ENCODE measurements at regions not wholly inside any gene's neighbourhood (a gene's known extent, or its start where the extent isn't known, plus 50 kb on each side); places are given as distances from the start of the nearest gene placed in this dataset.
"Not testable (repeated sequence)": the region's sequence is repeated elsewhere in the genome, so short reads cannot be mapped to it uniquely, and the experiment has no call there.

- no peak overlapping the region for H3K4me3 Mint-ChIP-seq
- ATAC-seq (replicated peaks in 1 of 2) (no peak), DNase-seq (no peak)
- H3K27me3 Mint-ChIP-seq (ENCODE audit: low read depth) = peaks cover 6% of the 10 kb centered on the region
- H3K36me3 Mint-ChIP-seq (ENCODE audit: insufficient read depth in 2 of 2) = peaks cover 0 to 1% of the 10 kb centered on the region in 2 donors
- peaks cover 0 to 4% of the 10 kb centered on the region in 2 donors for H3K9me3 Mint-ChIP-seq
- H3K4me1 Mint-ChIP-seq (ENCODE audit: low read depth) = peaks cover 11% of the 10 kb centered on the region
- no peak overlapping the region for H3K27ac Mint-ChIP-seq
These were observed 97.6 kb upstream of the C1GALT1C1 start for GRCh38 chrX:120727452-120727851.

GRCh38 chrX:120726294-120726693, 96.4 kb upstream of the C1GALT1C1 start:
- DNase-seq (no peak), ATAC-seq (replicated peaks in 1 of 2) (no peak)
- peaks cover 0 to 1% of the 10 kb centered on the region in 2 donors for H3K36me3 Mint-ChIP-seq (ENCODE audit: insufficient read depth in 2 of 2)

GRCh38 chrX:120725874-120726273, 96.0 kb upstream of the C1GALT1C1 start:
- H3K9me3 Mint-ChIP-seq = peaks cover 1 to 2% of the 10 kb centered on the region in 2 donors
- ATAC-seq (replicated peaks in 1 of 2) (no peak), DNase-seq (no peak)
- H3K27ac Mint-ChIP-seq = no peak overlapping the region
- H3K4me1 Mint-ChIP-seq (ENCODE audit: low read depth) = peaks cover 11% of the 10 kb centered on the region
- no peaks in the 10 kb centered on the region for H3K27me3 Mint-ChIP-seq (ENCODE audit: low read depth)
- peaks cover 0 to 1% of the 10 kb centered on the region in 2 donors for H3K36me3 Mint-ChIP-seq (ENCODE audit: insufficient read depth in 2 of 2)
- H3K4me3 Mint-ChIP-seq = no peak overlapping the region

More at GRCh38 chrX:120726294-120726693, 96.4 kb upstream of the C1GALT1C1 start:
- Mint-ChIP-seq H3K4me3 (no peak overlapping the region), H3K4me1 (ENCODE audit: low read depth) (peaks cover 11% of the 10 kb centered on the region), H3K9me3 (peaks cover 1 to 2% of the 10 kb centered on the region in 2 donors), H3K27me3 (ENCODE audit: low read depth) (no peaks in the 10 kb centered on the region), H3K27ac (no peak overlapping the region)

GRCh38 chrX:120719622-120720021, 89.8 kb upstream of the C1GALT1C1 start:
- no peak for DNase-seq
- H3K27ac Mint-ChIP-seq = no peak overlapping the region
- H3K36me3 Mint-ChIP-seq (ENCODE audit: insufficient read depth in 2 of 2) = no peaks in the 10 kb centered on the region
- peaks cover 4% of the 10 kb centered on the region for H3K4me1 Mint-ChIP-seq (ENCODE audit: low read depth)
- H3K4me3 Mint-ChIP-seq = no peak overlapping the region
- no peak for ATAC-seq (replicated peaks in 1 of 2)
- no peaks in the 10 kb centered on the region for H3K27me3 Mint-ChIP-seq (ENCODE audit: low read depth)
- peaks cover 0 to 1% of the 10 kb centered on the region in 2 donors for H3K9me3 Mint-ChIP-seq

GRCh38 chrX:120718969-120719368, 89.1 kb upstream of the C1GALT1C1 start:
- peaks cover 0 to 1% of the 10 kb centered on the region in 2 donors for H3K9me3 Mint-ChIP-seq
- no peak for DNase-seq
- peaks cover 4% of the 10 kb centered on the region for H3K4me1 Mint-ChIP-seq (ENCODE audit: low read depth)
- no peaks in the 10 kb centered on the region for H3K36me3 Mint-ChIP-seq (ENCODE audit: insufficient read depth in 2 of 2)
- no peak overlapping the region for H3K27ac Mint-ChIP-seq
- no peak overlapping the region for H3K4me3 Mint-ChIP-seq
- H3K27me3 Mint-ChIP-seq (ENCODE audit: low read depth) = no peaks in the 10 kb centered on the region
- peak; percentile 83 to 86 for ATAC-seq (replicated peaks in 1 of 2)

- peaks cover 18 to 25% of the 10 kb centered on the region in 2 donors for H3K36me3 Mint-ChIP-seq (ENCODE audit: insufficient read depth in 2 of 2)
- H3K4me1 Mint-ChIP-seq (ENCODE audit: low read depth); DNase-seq; H3K4me3 Mint-ChIP-seq; ATAC-seq (replicated peaks in 1 of 2); H3K27ac Mint-ChIP-seq: not testable (repeated sequence)
- peaks cover 10 to 11% of the 10 kb centered on the region in 2 donors for H3K9me3 Mint-ChIP-seq
- peaks cover 34% of the 10 kb centered on the region for H3K27me3 Mint-ChIP-seq (ENCODE audit: low read depth)
These were observed 72.5 kb upstream of the C1GALT1C1 start for GRCh38 chrX:120702337-120702736.

GRCh38 chrX:120697053-120697452, 67.2 kb upstream of the C1GALT1C1 start:
- H3K9me3 Mint-ChIP-seq = peaks cover 10 to 13% of the 10 kb centered on the region in 2 donors
- ATAC-seq (replicated peaks in 1 of 2) (peak; percentile 93 to 95), DNase-seq (peak; percentile 48 to 56)
- H3K36me3 Mint-ChIP-seq (ENCODE audit: insufficient read depth in 2 of 2) = peaks cover 21 to 26% of the 10 kb centered on the region in 2 donors
- peak overlapping the region; percentile 40 to 80 for H3K4me3 Mint-ChIP-seq
- peaks cover 23% of the 10 kb centered on the region for H3K27me3 Mint-ChIP-seq (ENCODE audit: low read depth)
- peaks cover 24% of the 10 kb centered on the region for H3K4me1 Mint-ChIP-seq (ENCODE audit: low read depth)
- peak overlapping the region; percentile 91 for H3K27ac Mint-ChIP-seq

GRCh38 chrX:120692319-120692718, 62.5 kb upstream of the C1GALT1C1 start:
- peaks cover 21% of the 10 kb centered on the region for H3K4me1 Mint-ChIP-seq (ENCODE audit: low read depth)

GRCh38 chrX:120690941-120691340, 61.1 kb upstream of the C1GALT1C1 start:
- ATAC-seq (replicated peaks in 1 of 2) (no peak), DNase-seq (no peak)
- Mint-ChIP-seq H3K36me3 (ENCODE audit: insufficient read depth in 2 of 2) (no peaks in the 10 kb centered on the region), H3K4me3 (no peak overlapping the region), H3K27ac (no peak overlapping the region), H3K4me1 (ENCODE audit: low read depth) (peaks cover 15% of the 10 kb centered on the region), H3K9me3 (no peaks in the 10 kb centered on the region), H3K27me3 (ENCODE audit: low read depth) (peaks cover 8% of the 10 kb centered on the region)

More at GRCh38 chrX:120692319-120692718, 62.5 kb upstream of the C1GALT1C1 start:
- H3K36me3 Mint-ChIP-seq (ENCODE audit: insufficient read depth in 2 of 2) = peaks cover under 1 to 3% of the 10 kb centered on the region in 2 donors
- H3K27me3 Mint-ChIP-seq (ENCODE audit: low read depth) = peaks cover 8% of the 10 kb centered on the region
- H3K4me3 Mint-ChIP-seq = no peak overlapping the region
- DNase-seq = no peak
- H3K27ac Mint-ChIP-seq = no peak overlapping the region
- peaks cover 0 to 2% of the 10 kb centered on the region in 2 donors for H3K9me3 Mint-ChIP-seq
- ATAC-seq (replicated peaks in 1 of 2) = no peak

- Mint-ChIP-seq H3K4me3 (no peak overlapping the region), H3K9me3 (no peaks in the 10 kb centered on the region), H3K36me3 (ENCODE audit: insufficient read depth in 2 of 2) (no peaks in the 10 kb centered on the region), H3K27ac (no peak overlapping the region), H3K27me3 (ENCODE audit: low read depth) (peaks cover 8% of the 10 kb centered on the region), H3K4me1 (ENCODE audit: low read depth) (peaks cover 13% of the 10 kb centered on the region)
- ATAC-seq (replicated peaks in 1 of 2) (no peak), DNase-seq (no peak)
These were observed 60.5 kb upstream of the C1GALT1C1 start for GRCh38 chrX:120690344-120690743.

GRCh38 chrX:120680090-120680489, 50.2 kb upstream of the C1GALT1C1 start:
- Mint-ChIP-seq H3K4me1 (ENCODE audit: low read depth) (peaks cover 36% of the 10 kb centered on the region), H3K27me3 (ENCODE audit: low read depth) (peaks cover 18% of the 10 kb centered on the region), H3K4me3 (peak overlapping the region; percentile 50 to 68), H3K9me3 (peaks cover 10 to 11% of the 10 kb centered on the region in 2 donors), H3K27ac (no peak overlapping the region), H3K36me3 (ENCODE audit: insufficient read depth in 2 of 2) (peaks cover 11 to 15% of the 10 kb centered on the region in 2 donors)
- ATAC-seq (replicated peaks in 1 of 2) (no peak), DNase-seq (no peak)

All from activated T-cell treated with anti-CD3 and anti-CD28 coated beads, Interleukin-2, amount 50 U/mL, for 72 hours (primary cell).